BLaER1 treated with 17β-estradiol and CSF1 and Interleukin-3, amounts not matched to agents 10 nM and 100 nM (cell line): ENCODE measurements at regions not wholly inside any gene's neighbourhood (a gene's known extent, or its start where the extent isn't known, plus 50 kb on each side); places are given as distances from the start of the nearest gene placed in this dataset.

ENCODE experiments used
- H3K27ac ChIP-seq, 11 experiments: shearing (Covaris generic); formaldehyde crosslinking; 2 replicates each; pipeline ENCODE4 v1.8.1; 2022
- H3K27me3 ChIP-seq, 11 experiments: shearing (Covaris generic); formaldehyde crosslinking; 2 replicates each; pipeline ENCODE4 v1.8.1; 2022
- H3K36me3 ChIP-seq, 11 experiments: shearing (Covaris generic); formaldehyde crosslinking; 2 replicates each; pipeline ENCODE4 v1.8.1; 2022
- H3K4me1 ChIP-seq, 10 experiments: shearing (Covaris generic); formaldehyde crosslinking; 2 replicates each; pipeline ENCODE4 v1.8.1; 2022
- H3K4me2 ChIP-seq, 11 experiments: shearing (Covaris generic); formaldehyde crosslinking; 2 replicates each; pipeline ENCODE4 v1.8.1; 2022
- H3K4me3 ChIP-seq, 10 experiments: shearing (Covaris generic); formaldehyde crosslinking; 2 replicates each; pipeline ENCODE4 v1.8.1; 2022
- H3K9ac ChIP-seq, 11 experiments: shearing (Covaris generic); formaldehyde crosslinking; 2 replicates each; pipeline ENCODE4 v1.8.1; 2022
- H3K9me3 ChIP-seq, 11 experiments: shearing (Covaris generic); formaldehyde crosslinking; replicated peaks in 1 of 11; 2 replicates each; pipeline ENCODE4 v1.8.1; 2022
- H4K20me1 ChIP-seq, 11 experiments: shearing (Covaris generic); formaldehyde crosslinking; 2 replicates each; pipeline ENCODE4 v1.8.1; 2022
- Cebpa-rat ChIP-seq, 11 experiments: shearing (Covaris generic); IDR thresholded peaks; 2 replicates each; pipeline ENCODE4 v1.8.1; 2022

DNA sequence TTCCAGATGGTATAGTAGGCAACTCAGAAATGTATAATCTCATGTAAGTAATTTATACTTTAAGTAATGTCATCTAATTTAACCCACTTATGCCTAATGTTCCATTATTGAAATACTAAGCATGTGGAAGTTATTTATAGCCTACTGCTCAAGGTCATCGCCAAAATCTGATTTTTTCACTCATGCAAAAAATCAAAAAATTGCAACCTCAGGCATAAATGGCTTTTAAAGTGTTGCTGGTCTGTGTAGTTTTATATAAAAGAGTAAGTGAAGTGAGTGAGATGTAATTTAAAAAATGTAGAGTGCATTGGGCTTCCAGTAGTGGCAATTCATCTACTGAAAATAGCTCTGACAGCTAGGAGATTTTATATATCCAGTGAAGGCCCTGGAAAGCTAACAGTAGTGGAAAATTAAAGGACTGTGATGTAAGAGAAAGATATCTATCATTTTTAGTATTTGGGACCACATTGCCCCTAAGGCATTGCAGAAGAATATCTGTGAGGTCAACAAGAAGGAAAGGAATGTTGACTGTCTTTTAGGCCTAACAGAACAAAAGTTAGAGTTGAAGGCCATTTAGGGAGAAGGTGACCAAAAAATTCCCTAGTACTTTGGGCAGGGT is 624.5 kb upstream of the CHORDC1 start:
- H3K4me2 ChIP-seq: no peak overlapping the region
- no peak overlapping the region for H3K4me3 ChIP-seq
- H3K9ac ChIP-seq: no peak overlapping the region
- H4K20me1 ChIP-seq: no peaks in the 10 kb centered on the region
- H3K36me3 ChIP-seq: no peaks in the 10 kb centered on the region
- no peaks in the 10 kb centered on the region for H3K4me1 ChIP-seq
- H3K9me3 ChIP-seq: no peaks in the 10 kb centered on the region
- no peaks in the 10 kb centered on the region for H3K27me3 ChIP-seq
- TF ChIP-seq Cebpa-rat (IDR thresholded peaks at IDR 0.05): no peak
- no peak overlapping the region for H3K27ac ChIP-seq

DNA sequence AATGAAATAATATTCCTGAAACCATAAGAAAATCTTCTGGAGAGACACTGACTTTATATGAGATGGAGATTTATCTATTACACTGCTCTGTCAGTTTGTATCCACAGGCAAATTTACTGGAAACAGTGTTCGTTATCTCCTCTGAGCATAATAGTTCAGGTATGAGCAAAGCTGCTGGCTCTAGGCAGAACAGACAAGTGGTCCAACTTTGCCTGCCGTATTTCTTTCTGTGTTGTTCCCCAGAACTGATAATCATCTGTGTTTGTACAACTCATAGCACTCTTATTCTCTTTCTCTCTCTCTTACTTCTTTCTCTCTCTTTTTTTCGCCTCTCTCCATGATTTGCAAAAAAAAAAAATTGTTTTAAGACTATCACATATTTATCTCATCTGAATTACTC is 623.8 kb upstream of the CHORDC1 start:
- no peak overlapping the region for H3K9ac ChIP-seq
- no peaks in the 10 kb centered on the region for H3K4me1 ChIP-seq
- TF ChIP-seq Cebpa-rat (IDR thresholded peaks at IDR 0.05): no peak
- H3K4me2 ChIP-seq: no peak overlapping the region
- H3K36me3 ChIP-seq: no peaks in the 10 kb centered on the region
- H3K27ac ChIP-seq: no peak overlapping the region
- H3K4me3 ChIP-seq: no peak overlapping the region
- H4K20me1 ChIP-seq: no peaks in the 10 kb centered on the region
- H3K9me3 ChIP-seq: no peaks in the 10 kb centered on the region
- H3K27me3 ChIP-seq: no peaks in the 10 kb centered on the region

DNA sequence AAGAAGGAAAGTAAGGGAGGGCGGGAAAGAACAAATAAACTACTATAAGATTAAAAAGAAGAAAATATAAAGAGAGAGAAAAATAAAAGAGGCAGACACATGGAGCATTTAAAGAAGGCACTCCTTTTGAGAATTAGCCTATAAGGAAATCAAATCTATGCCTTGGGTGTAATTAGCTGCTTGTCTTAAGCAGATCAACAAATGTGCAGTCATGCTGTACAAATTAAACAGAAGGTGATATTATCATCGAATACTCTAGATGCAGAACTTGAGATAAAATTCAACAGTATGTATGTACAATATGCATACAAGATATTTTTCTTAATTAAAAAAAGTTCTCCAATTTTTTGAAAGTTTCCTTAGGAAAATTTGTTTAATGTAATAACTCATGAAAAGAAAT is 623.0 kb upstream of the CHORDC1 start:
- H3K4me2 ChIP-seq: no peak overlapping the region
- no peak for TF ChIP-seq Cebpa-rat (IDR thresholded peaks at IDR 0.05)
- H3K9me3 ChIP-seq: no peaks in the 10 kb centered on the region

DNA sequence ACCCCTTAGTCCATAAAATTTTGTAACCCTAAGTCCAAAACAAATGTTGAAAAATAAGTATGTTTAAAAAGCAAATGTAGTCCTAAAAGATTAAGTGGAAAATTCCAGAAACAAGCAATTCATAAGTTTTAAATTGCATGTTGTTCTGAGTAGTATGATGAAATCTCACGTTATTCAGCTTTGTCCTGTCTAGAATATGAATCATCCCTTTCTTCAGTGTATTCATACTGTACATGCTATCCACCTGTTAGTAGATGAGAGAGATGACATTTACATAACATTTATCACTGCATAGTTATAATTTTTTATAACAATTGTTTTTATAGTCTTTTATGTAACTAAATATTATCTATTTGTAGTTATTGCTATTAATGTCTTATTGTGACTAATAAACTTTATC is 622.3 kb upstream of the CHORDC1 start:
- Histone ChIP-seq H3K36me3 (no peaks in the 10 kb centered on the region), H3K27me3 (no peaks in the 10 kb centered on the region), H3K4me3 (no peak overlapping the region), H3K9ac (no peak overlapping the region), H3K4me2 (no peak overlapping the region), H3K9me3 (no peaks in the 10 kb centered on the region), H3K27ac (no peak overlapping the region), H3K4me1 (no peaks in the 10 kb centered on the region), H4K20me1 (no peaks in the 10 kb centered on the region)
- no peak for TF ChIP-seq Cebpa-rat (IDR thresholded peaks at IDR 0.05)

More for the DNA sequence above, 623.0 kb upstream of the CHORDC1 start:
- no peak overlapping the region for H3K9ac ChIP-seq
- no peak overlapping the region for H3K27ac ChIP-seq
- H3K4me3 ChIP-seq: no peak overlapping the region
- H3K27me3 ChIP-seq: no peaks in the 10 kb centered on the region
- no peaks in the 10 kb centered on the region for H4K20me1 ChIP-seq
- no peaks in the 10 kb centered on the region for H3K4me1 ChIP-seq
- H3K36me3 ChIP-seq: no peaks in the 10 kb centered on the region

DNA sequence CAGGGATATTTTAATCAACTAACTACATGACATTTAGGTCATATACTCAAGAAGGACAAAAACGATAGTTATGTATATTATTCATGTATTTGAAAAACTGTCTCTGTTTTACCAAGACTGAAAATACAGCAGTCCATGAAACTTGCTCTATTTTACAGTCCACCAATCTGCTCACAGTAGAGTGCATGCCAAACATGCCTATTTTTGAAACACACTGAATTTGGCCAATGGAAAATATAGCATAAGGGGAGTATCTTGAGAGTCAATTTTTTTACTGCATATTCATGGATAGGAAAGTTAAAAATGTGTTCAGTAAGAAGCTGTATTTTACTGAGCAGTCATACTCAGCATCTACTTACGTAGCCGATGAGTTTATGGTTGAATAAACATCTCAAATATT is 621.2 kb upstream of the CHORDC1 start:
- no peaks in the 10 kb centered on the region for H3K27me3 ChIP-seq
- no peak overlapping the region for H3K27ac ChIP-seq
- no peaks in the 10 kb centered on the region for H3K4me1 ChIP-seq
- H4K20me1 ChIP-seq: no peaks in the 10 kb centered on the region
- H3K4me3 ChIP-seq: no peak overlapping the region
- no peak overlapping the region for H3K4me2 ChIP-seq
- H3K9ac ChIP-seq: no peak overlapping the region
- TF ChIP-seq Cebpa-rat (IDR thresholded peaks at IDR 0.05): no peak
- no peaks in the 10 kb centered on the region for H3K9me3 ChIP-seq
- H3K36me3 ChIP-seq: no peaks in the 10 kb centered on the region

DNA sequence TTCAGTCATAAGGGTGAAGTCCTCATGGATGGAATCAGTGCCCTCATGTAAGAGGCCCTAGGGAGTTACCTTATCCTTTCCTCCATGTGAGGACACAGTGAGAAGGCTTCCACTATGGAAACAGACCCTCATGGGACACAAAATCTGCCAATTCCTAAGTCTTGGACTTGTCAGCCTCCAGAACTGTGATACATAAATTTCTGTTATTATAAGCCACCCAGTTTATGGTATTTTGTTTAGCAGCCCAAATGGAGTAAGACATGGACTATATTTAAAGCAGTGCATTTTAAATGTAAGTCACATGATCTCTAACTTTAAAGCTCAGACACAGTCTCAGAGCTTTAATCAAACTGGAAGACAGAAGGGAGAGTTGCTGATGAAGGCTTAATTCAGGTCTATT is 619.8 kb upstream of the CHORDC1 start:
- H3K4me1 ChIP-seq: no peaks in the 10 kb centered on the region
- H4K20me1 ChIP-seq: no peaks in the 10 kb centered on the region
- no peak overlapping the region for H3K4me3 ChIP-seq
- H3K36me3 ChIP-seq: no peaks in the 10 kb centered on the region
- H3K9me3 ChIP-seq: no peaks in the 10 kb centered on the region
- no peak overlapping the region for H3K9ac ChIP-seq
- H3K27ac ChIP-seq: no peak overlapping the region
- no peak overlapping the region for H3K4me2 ChIP-seq
- no peak for TF ChIP-seq Cebpa-rat (IDR thresholded peaks at IDR 0.05)
- no peaks in the 10 kb centered on the region for H3K27me3 ChIP-seq

DNA sequence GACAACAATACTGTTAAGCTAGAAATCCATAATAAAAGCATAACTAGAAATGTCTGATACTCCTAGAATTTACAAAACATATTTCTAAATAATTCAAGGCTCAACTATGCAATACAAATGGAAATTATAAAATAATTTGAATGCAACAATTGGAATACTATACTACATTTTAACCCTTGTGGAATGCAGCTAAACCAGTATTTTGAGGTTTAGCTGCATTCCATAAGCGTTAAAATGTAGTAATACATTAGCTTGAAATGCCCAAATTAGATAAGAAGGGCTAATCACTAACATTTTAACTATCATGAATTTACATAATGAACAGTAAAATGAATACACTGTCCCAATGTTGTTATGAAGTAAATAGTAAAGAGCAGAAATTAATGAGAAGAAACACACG is 617.2 kb upstream of the CHORDC1 start:
- Histone ChIP-seq H3K4me3 (no peak overlapping the region), H3K36me3 (no peaks in the 10 kb centered on the region), H3K27ac (no peak overlapping the region), H3K27me3 (no peaks in the 10 kb centered on the region), H3K9me3 (no peaks in the 10 kb centered on the region), H3K4me2 (no peak overlapping the region), H3K9ac (no peak overlapping the region), H3K4me1 (no peaks in the 10 kb centered on the region), H4K20me1 (no peaks in the 10 kb centered on the region)
- no peak for TF ChIP-seq Cebpa-rat (IDR thresholded peaks at IDR 0.05)

DNA sequence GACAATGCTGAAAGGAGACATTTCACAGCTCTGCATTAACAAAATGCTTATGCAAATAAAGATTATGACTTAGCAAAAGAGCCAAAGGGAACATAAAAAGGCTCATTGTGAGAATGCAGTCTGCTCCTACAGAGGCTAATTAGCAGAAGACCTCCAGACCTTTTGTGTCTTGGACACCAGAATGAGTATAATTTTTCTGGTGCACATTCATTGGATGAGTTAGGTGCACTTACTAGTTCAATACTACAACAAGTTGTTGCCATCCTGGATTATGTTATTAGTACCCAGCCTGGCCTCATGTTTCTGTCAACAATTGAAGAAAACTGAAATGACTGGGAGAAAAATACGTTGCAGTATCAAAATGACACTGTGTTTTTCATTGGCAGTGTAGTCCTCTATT is 613.2 kb upstream of the CHORDC1 start:
- H3K4me1 ChIP-seq: no peaks in the 10 kb centered on the region
- H3K27me3 ChIP-seq: no peaks in the 10 kb centered on the region
- H3K4me3 ChIP-seq: no peak overlapping the region
- H3K36me3 ChIP-seq: no peaks in the 10 kb centered on the region
- no peaks in the 10 kb centered on the region for H3K9me3 ChIP-seq
- no peak overlapping the region for H3K27ac ChIP-seq
- H4K20me1 ChIP-seq: no peaks in the 10 kb centered on the region
- no peak for TF ChIP-seq Cebpa-rat (IDR thresholded peaks at IDR 0.05)
- H3K9ac ChIP-seq: no peak overlapping the region
- no peak overlapping the region for H3K4me2 ChIP-seq

DNA sequence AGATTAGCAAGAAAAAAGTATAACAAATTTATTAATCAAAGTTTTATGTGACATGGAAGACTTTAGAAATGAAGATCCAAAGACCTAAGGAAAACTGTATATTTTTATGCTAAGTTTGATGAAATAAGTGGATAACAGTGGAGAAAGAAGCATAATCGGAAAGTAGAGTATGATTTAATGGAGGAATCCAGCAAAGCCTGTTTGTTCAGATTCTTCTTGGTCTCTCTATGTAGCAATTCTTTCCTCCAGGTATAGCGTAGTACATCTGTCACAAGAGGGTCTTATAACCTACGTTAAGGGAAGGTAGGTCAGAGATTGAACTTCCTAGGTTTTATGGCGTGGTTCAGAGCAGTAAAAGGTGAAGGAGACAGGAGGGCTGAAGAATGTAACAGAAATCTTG is 600.6 kb upstream of the CHORDC1 start:
- Histone ChIP-seq H3K27ac (no peak overlapping the region), H3K4me3 (no peak overlapping the region), H3K36me3 (no peaks in the 10 kb centered on the region), H3K4me2 (no peak overlapping the region), H3K4me1 (no peaks in the 10 kb centered on the region), H3K9me3 (no peaks in the 10 kb centered on the region), H3K9ac (no peak overlapping the region), H4K20me1 (no peaks in the 10 kb centered on the region), H3K27me3 (no peaks in the 10 kb centered on the region)
- no peak for TF ChIP-seq Cebpa-rat (IDR thresholded peaks at IDR 0.05)

DNA sequence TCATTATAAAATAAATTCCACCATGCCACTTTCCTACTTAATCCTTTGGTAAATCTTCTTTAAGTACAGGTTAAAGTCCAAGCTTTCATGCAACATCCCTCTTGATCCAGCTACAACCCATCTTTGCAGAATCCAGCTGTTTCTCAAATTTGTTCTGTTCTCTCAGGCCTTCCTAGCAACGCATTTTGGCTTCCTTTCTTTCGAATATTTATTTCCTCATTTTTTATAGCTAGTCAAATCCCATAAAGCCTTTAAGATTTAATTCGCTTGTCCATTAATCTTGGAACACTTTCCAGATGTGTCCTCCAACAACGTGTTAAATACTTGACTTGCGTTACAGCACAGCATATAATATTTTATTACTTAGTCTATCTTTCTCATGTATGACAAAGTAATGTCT is 600.1 kb upstream of the CHORDC1 start:
- Histone ChIP-seq H3K9ac (no peak overlapping the region), H3K4me2 (no peak overlapping the region), H3K9me3 (no peaks in the 10 kb centered on the region), H3K27me3 (no peaks in the 10 kb centered on the region), H3K4me1 (no peaks in the 10 kb centered on the region), H4K20me1 (no peaks in the 10 kb centered on the region), H3K4me3 (no peak overlapping the region), H3K27ac (no peak overlapping the region), H3K36me3 (no peaks in the 10 kb centered on the region)
- TF ChIP-seq Cebpa-rat (IDR thresholded peaks at IDR 0.05): no peak
